Vagina (tissue), 2 donors: ENCODE measurements at regions not wholly inside any gene's neighbourhood (a gene's known extent, or its start where the extent isn't known, plus 50 kb on each side); places are given as distances from the start of the nearest gene placed in this dataset.

Source experiments
- CTCF ChIP-seq, 3 experiments: fragments of 450-650 bp in 2 of 3; fragments of 200-600 bp in 1 of 3; sonication (generic) in 1 of 3; IDR thresholded peaks; one replicate each; pipeline ENCODE4 v1.5.1; 2017 to 2019; ENCODE audit warnings: antibody characterized with exemption in 3 of 3, mild to moderate bottlenecking in 2 of 3, moderate library complexity in 2 of 3
- POLR2A ChIP-seq, 2 donors: fragments of 450-650 bp; IDR thresholded peaks; one replicate each; pipeline ENCODE4 v1.6.1; 2017; ENCODE audit warnings: antibody characterized with exemption in 2 of 2, mild to moderate bottlenecking in 2 of 2, moderate library complexity in 2 of 2
- POLR2AphosphoS5 ChIP-seq, 2 donors: sonication (generic); formaldehyde crosslinking; IDR thresholded peaks; one replicate each; pipeline ENCODE4 v1.9.0; 2017; ENCODE audit warnings: antibody characterized with exemption in 2 of 2, mild to moderate bottlenecking in 2 of 2, low read depth in 1 of 2; ENCODE audit not compliant: insufficient read depth in 1 of 2

GRCh38 chr5:128905568-128906110, 59.6 kb upstream of the SLC27A6 start:
- TF ChIP-seq CTCF (IDR thresholded peaks at IDR 0.05) = peak; percentile 48 to 69 (median 56)
- no peak for TF ChIP-seq POLR2A (IDR thresholded peaks at IDR 0.05)
- no peak for TF ChIP-seq POLR2AphosphoS5 (IDR thresholded peaks at IDR 0.05; ENCODE audit: insufficient read depth in 1 of 2, low read depth in 1 of 2)
